ENCODE measurements at regions not wholly inside any gene's neighbourhood (a gene's known extent, or its start where the extent isn't known, plus 50 kb on each side); places are given as distances from the start of the nearest gene placed in this dataset.
"Not testable (repeated sequence)": the region's sequence is repeated elsewhere in the genome, so short reads cannot be mapped to it uniquely, and the experiment has no call there.

- no peaks in the 10 kb centered on the region for H3K27me3 ChIP-seq (ENCODE audit: control insufficient read depth in 2 of 2, insufficient read depth in 2 of 2, low read length in 2 of 2)
- DNase-seq: no peak
- Mint-ChIP-seq H3K9me3 (peaks cover 0 to 13% (median 6%) of the 10 kb centered on the region in 7 donors), H3K27ac (no peak overlapping the region), H3K27me3 (ENCODE audit: low read depth in 3 of 3) (peaks cover 0 to 2% (median 0%) of the 10 kb centered on the region in 3 donors), H3K36me3 (no peaks in the 10 kb centered on the region), H3K4me3 (no peak overlapping the region), H3K4me1 (no peaks in the 10 kb centered on the region)
- H3K9ac ChIP-seq (ENCODE audit: insufficient read depth, low read length, poor library complexity, severe bottlenecking): no peak overlapping the region
- TF ChIP-seq CTCF (IDR thresholded peaks at IDR 0.05): no peak
- intact Hi-C loops (cut with micrococcal nuclease): no loop called here
- H2AFZ ChIP-seq (ENCODE audit: insufficient read depth, low read depth, low read length, poor library complexity, severe bottlenecking): no peak overlapping the region
- peaks cover 5 to 8% of the 10 kb centered on the region in 2 donors for H3K9me3 ChIP-seq (replicated peaks in 1 of 2; ENCODE audit: control insufficient read depth in 1 of 2, insufficient read depth in 1 of 2, low read length in 2 of 2)
- no peaks in the 10 kb centered on the region for H3K4me1 ChIP-seq (ENCODE audit: control insufficient read depth in 1 of 2, insufficient read depth in 2 of 2, low read length in 2 of 2)
- H3K27ac ChIP-seq (ENCODE audit: low read depth in 1 of 2, low read length in 2 of 2): no peak overlapping the region
- no peaks in the 10 kb centered on the region for H3K79me2 ChIP-seq (ENCODE audit: insufficient read depth, low read length)
- no peaks in the 10 kb centered on the region for H3K36me3 ChIP-seq (replicated peaks in 1 of 2; ENCODE audit: control insufficient read depth in 1 of 2, insufficient read depth in 2 of 2, low read length in 2 of 2)
- no peak overlapping the region for H3K4me2 ChIP-seq (replicated peaks; ENCODE audit: extremely low read depth, low read length, poor library complexity, severe bottlenecking)
- 42% methylated on average over 2 of the region's 4 CpGs for WGBS (ENCODE audit: insufficient coverage)
- no peaks in the 10 kb centered on the region for H4K20me1 ChIP-seq (ENCODE audit: insufficient read depth, low read length)
- no peak overlapping the region for H3K4me3 ChIP-seq (replicated peaks in 1 of 3; ENCODE audit: low read depth in 2 of 3, low read length in 3 of 3)
Measured at GRCh38 chr10:38209332-38209731, 115.2 kb downstream of the ZNF37A start.

GRCh38 chr10:38209748-38210147, 115.6 kb downstream of the ZNF37A start:
- H3K4me3 ChIP-seq (replicated peaks in 1 of 3; ENCODE audit: low read depth in 2 of 3, low read length in 3 of 3); intact Hi-C loops (cut with micrococcal nuclease); DNase-seq; H3K27me3 ChIP-seq (ENCODE audit: control insufficient read depth in 2 of 2, insufficient read depth in 2 of 2, low read length in 2 of 2); H3K79me2 ChIP-seq (ENCODE audit: insufficient read depth, low read length); H3K4me1 Mint-ChIP-seq; H4K20me1 ChIP-seq (ENCODE audit: insufficient read depth, low read length); H3K9me3 ChIP-seq (replicated peaks in 1 of 2; ENCODE audit: control insufficient read depth in 1 of 2, insufficient read depth in 1 of 2, low read length in 2 of 2); H3K27ac ChIP-seq (ENCODE audit: low read depth in 1 of 2, low read length in 2 of 2); H3K4me2 ChIP-seq (replicated peaks; ENCODE audit: extremely low read depth, low read length, poor library complexity, severe bottlenecking); H3K4me1 ChIP-seq (ENCODE audit: control insufficient read depth in 1 of 2, insufficient read depth in 2 of 2, low read length in 2 of 2); H3K4me3 Mint-ChIP-seq; H3K36me3 Mint-ChIP-seq; H3K9ac ChIP-seq (ENCODE audit: insufficient read depth, low read length, poor library complexity, severe bottlenecking); H2AFZ ChIP-seq (ENCODE audit: insufficient read depth, low read depth, low read length, poor library complexity, severe bottlenecking); H3K36me3 ChIP-seq (replicated peaks in 1 of 2; ENCODE audit: control insufficient read depth in 1 of 2, insufficient read depth in 2 of 2, low read length in 2 of 2); H3K27me3 Mint-ChIP-seq (ENCODE audit: low read depth in 3 of 3); H3K27ac Mint-ChIP-seq: not testable (repeated sequence)
- H3K9me3 Mint-ChIP-seq: peaks cover 0 to 12% (median 8%) of the 10 kb centered on the region in 7 donors

Measured in CD14-positive monocyte (primary cell).